GM19397 (cell line): ENCODE measurements at regions not wholly inside any gene's neighbourhood (a gene's known extent, or its start where the extent isn't known, plus 50 kb on each side); places are given as distances from the start of the nearest gene placed in this dataset.

Experiments used
- ATAC-seq: cut with Tn5 transposase; IDR thresholded peaks from one replicate; pipeline ENCODE4 v1.9.1; 2021; ENCODE audit warnings: mild to moderate bottlenecking, moderate library complexity; ENCODE audit not compliant: unreplicated experiment

GRCh38 chr18:54100920-54101470 lies 123.5 kb downstream of the MBD2 start:
- no peak for ATAC-seq

- ATAC-seq, result no peak
Measured at GRCh38 chr18:54100466-54100865, 124.0 kb downstream of the MBD2 start.

- peak; percentile 72 for ATAC-seq
Measured at GRCh38 chr18:54094474-54094873, 130.0 kb downstream of the MBD2 start.

GRCh38 chr18:54090856-54091255 lies 133.6 kb downstream of the MBD2 start:
- no peak for ATAC-seq

GRCh38 chr18:54089749-54090459 lies 134.6 kb downstream of the MBD2 start:
- no peak for ATAC-seq

- no peak for ATAC-seq
Measured at GRCh38 chr18:54086863-54087262, 137.6 kb downstream of the MBD2 start.

GRCh38 chr18:54086046-54086802 lies 138.2 kb downstream of the MBD2 start:
- peak; percentile 89 for ATAC-seq

- ATAC-seq, result no peak
Measured at GRCh38 chr18:54080858-54081257, 143.6 kb downstream of the MBD2 start.

- ATAC-seq, result no peak
Measured at GRCh38 chr18:54076166-54076565, 148.3 kb downstream of the MBD2 start.

- no peak for ATAC-seq
Measured at GRCh38 chr18:54075689-54076088, 148.8 kb downstream of the MBD2 start.

- ATAC-seq, result no peak
Measured at GRCh38 chr18:54069729-54070128, 154.7 kb downstream of the MBD2 start.

GRCh38 chr18:54060343-54061005 lies 164.0 kb downstream of the MBD2 start:
- ATAC-seq, result no peak

GRCh38 chr18:54052732-54053429 lies 171.6 kb downstream of the MBD2 start:
- ATAC-seq, result no peak

- no peak for ATAC-seq
Measured at GRCh38 chr18:54052259-54052658, 172.2 kb downstream of the MBD2 start.

GRCh38 chr18:54043484-54044251 lies 180.8 kb downstream of the MBD2 start:
- ATAC-seq, result no peak

GRCh38 chr18:54035927-54036326 lies 188.5 kb downstream of the MBD2 start:
- no peak for ATAC-seq

GRCh38 chr18:54033052-54033451 lies 191.4 kb downstream of the MBD2 start:
- ATAC-seq, result no peak

- ATAC-seq, result no peak
Measured at GRCh38 chr18:54032412-54032811, 192.1 kb downstream of the MBD2 start.

- no peak for ATAC-seq
Measured at GRCh38 chr18:54031243-54031642, 193.2 kb downstream of the MBD2 start.

- ATAC-seq, result no peak
Measured at GRCh38 chr18:54030434-54030833, 194.0 kb downstream of the MBD2 start.
